ENCODE measurements at regions not wholly inside any gene's neighbourhood (a gene's known extent, or its start where the extent isn't known, plus 50 kb on each side); places are given as distances from the start of the nearest gene placed in this dataset.

DNA sequence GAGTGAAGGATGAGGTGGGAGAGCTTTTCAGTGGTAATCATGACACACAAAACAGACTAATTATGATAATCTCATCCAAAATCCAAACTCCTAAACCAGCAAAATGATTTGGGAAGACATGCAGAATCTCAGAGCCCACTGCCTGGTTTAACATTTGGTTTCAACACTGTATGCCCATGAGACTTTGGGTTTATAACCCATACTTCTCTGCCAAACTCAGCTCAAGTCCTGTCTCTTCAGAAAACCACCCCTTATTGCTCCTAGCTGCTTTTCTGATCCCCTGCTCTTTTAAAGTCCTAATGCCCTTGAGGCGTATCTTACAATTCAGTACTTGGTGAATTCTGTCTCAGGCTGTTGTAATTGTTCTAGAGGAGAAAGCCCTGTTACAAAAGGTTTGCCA, 593.0 kb upstream of the ID2 start:
- DNase-seq (ENCODE audit: extremely low spot score, unreplicated experiment): no peak
- H3K36me3 Mint-ChIP-seq (ENCODE audit: unreplicated experiment): no peaks in the 10 kb centered on the region
- H3K4me3 Mint-ChIP-seq (ENCODE audit: unreplicated experiment): no peak overlapping the region
- H3K9me3 Mint-ChIP-seq (ENCODE audit: unreplicated experiment): no peaks in the 10 kb centered on the region
- peaks cover 14% of the 10 kb centered on the region for H3K4me1 Mint-ChIP-seq (ENCODE audit: unreplicated experiment)
- no peak overlapping the region for H3K27ac Mint-ChIP-seq (ENCODE audit: unreplicated experiment)
- no peaks in the 10 kb centered on the region for H3K27me3 Mint-ChIP-seq (ENCODE audit: unreplicated experiment)
- TF ChIP-seq, protein P1, sequence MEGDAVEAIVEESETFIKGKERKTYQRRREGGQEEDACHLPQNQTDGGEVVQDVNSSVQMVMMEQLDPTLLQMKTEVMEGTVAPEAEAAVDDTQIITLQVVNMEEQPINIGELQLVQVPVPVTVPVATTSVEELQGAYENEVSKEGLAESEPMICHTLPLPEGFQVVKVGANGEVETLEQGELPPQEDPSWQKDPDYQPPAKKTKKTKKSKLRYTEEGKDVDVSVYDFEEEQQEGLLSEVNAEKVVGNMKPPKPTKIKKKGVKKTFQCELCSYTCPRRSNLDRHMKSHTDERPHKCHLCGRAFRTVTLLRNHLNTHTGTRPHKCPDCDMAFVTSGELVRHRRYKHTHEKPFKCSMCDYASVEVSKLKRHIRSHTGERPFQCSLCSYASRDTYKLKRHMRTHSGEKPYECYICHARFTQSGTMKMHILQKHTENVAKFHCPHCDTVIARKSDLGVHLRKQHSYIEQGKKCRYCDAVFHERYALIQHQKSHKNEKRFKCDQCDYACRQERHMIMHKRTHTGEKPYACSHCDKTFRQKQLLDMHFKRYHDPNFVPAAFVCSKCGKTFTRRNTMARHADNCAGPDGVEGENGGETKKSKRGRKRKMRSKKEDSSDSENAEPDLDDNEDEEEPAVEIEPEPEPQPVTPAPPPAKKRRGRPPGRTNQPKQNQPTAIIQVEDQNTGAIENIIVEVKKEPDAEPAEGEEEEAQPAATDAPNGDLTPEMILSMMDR (IDR thresholded peaks at IDR 0.05): no peak

DNA sequence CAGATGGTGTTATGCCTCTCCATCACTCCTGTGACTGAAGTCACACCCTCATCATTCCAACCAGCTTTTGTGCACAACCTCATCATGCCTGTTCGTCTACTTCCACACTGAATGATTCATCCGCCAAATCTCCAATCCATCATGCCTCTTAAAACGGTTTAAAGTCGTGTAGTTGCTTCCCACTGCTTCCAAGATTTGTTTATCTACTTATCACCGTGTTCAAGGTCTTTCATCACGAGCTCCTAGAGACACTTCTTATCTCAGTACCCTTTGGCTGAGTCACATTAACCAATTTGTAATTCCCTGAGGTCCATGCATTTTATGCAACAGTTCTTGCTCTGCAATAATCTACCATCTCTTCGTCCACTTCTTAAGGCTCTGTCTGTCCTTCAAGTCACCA, 592.3 kb upstream of the ID2 start:
- Mint-ChIP-seq H3K9me3 (ENCODE audit: unreplicated experiment) (no peaks in the 10 kb centered on the region), H3K4me3 (ENCODE audit: unreplicated experiment) (no peak overlapping the region), H3K27me3 (ENCODE audit: unreplicated experiment) (no peaks in the 10 kb centered on the region), H3K27ac (ENCODE audit: unreplicated experiment) (no peak overlapping the region), H3K36me3 (ENCODE audit: unreplicated experiment) (no peaks in the 10 kb centered on the region), H3K4me1 (ENCODE audit: unreplicated experiment) (peaks cover 14% of the 10 kb centered on the region)
- DNase-seq (ENCODE audit: extremely low spot score, unreplicated experiment): no peak
- TF ChIP-seq, protein P1 (IDR thresholded peaks at IDR 0.05): no peak

DNA sequence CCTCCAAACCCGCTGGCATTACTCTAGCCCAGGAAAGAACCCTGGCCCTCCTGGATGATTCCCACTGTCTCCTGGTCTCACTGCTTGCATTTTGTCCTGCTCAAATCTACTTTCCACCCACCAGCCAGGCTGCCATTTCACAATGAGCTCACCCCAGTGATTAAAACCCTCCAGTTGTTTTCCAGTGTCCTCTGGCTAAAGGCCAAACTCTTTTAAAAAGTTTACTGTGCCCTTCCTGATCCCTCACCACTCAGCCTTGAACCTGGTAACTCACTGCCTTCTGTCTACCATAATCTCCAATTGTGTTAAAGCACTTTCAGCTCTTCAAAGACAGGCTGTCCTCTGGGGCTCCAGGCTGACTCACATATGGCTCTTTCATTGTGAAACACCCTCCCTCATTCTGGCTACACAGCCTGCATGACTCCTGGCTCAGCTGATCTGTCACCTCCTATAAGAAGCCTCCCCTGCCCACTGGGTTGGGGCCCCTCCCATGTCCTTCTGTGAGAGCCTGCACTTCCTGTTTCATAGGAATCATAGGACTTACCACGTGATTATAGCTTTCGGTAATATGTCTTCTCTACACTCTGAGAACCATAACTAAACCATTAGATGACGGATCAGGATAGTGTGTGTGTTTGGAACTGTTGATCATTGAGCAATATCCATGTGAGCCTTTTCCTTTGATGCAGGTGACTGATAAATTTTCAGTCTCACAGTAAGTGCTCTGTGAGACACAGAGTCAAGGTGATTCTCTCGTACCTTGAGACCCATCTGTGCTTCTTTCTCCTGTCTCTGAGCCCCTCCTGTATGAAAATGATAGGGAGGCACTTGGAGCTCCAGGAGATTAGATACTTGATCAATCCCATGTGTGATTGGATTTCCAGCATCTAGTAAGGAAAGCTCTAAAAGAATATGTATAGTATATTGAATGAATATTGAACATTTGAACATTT, 590.8 kb upstream of the ID2 start:
- peaks cover 14% of the 10 kb centered on the region for H3K4me1 Mint-ChIP-seq (ENCODE audit: unreplicated experiment)
- H3K4me3 Mint-ChIP-seq (ENCODE audit: unreplicated experiment): no peak overlapping the region
- H3K9me3 Mint-ChIP-seq (ENCODE audit: unreplicated experiment): no peaks in the 10 kb centered on the region
- H3K27ac Mint-ChIP-seq (ENCODE audit: unreplicated experiment): no peak overlapping the region
- H3K36me3 Mint-ChIP-seq (ENCODE audit: unreplicated experiment): no peaks in the 10 kb centered on the region
- TF ChIP-seq, protein P1 (IDR thresholded peaks at IDR 0.05): no peak
- no peak for DNase-seq (ENCODE audit: extremely low spot score, unreplicated experiment)
- no peaks in the 10 kb centered on the region for H3K27me3 Mint-ChIP-seq (ENCODE audit: unreplicated experiment)

DNA sequence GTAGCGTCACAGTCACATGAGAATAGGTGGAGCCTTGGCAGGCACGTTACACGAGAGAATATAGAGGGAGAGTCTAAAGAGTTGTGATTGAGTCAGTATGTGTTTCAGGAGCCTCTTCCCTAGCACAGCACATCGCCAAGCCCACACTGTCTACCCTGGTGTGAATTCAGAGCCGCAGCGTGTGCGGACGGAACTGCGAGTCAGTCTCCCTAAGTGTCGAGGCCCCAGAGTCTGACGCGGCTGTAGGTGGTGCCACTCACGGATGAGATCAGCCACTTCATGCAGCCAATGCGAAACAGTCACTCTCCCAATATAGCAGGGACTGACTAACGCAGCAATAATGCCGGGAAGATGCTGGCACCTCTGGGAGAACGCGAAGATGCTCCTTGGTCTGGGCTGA, 587.3 kb upstream of the ID2 start:
- Mint-ChIP-seq H3K27me3 (ENCODE audit: unreplicated experiment) (no peaks in the 10 kb centered on the region), H3K4me1 (ENCODE audit: unreplicated experiment) (no peaks in the 10 kb centered on the region), H3K9me3 (ENCODE audit: unreplicated experiment) (no peaks in the 10 kb centered on the region), H3K36me3 (ENCODE audit: unreplicated experiment) (no peaks in the 10 kb centered on the region), H3K4me3 (ENCODE audit: unreplicated experiment) (no peak overlapping the region), H3K27ac (ENCODE audit: unreplicated experiment) (no peak overlapping the region)
- TF ChIP-seq, protein P1 (IDR thresholded peaks at IDR 0.05): no peak
- DNase-seq (ENCODE audit: extremely low spot score, unreplicated experiment): no peak

DNA sequence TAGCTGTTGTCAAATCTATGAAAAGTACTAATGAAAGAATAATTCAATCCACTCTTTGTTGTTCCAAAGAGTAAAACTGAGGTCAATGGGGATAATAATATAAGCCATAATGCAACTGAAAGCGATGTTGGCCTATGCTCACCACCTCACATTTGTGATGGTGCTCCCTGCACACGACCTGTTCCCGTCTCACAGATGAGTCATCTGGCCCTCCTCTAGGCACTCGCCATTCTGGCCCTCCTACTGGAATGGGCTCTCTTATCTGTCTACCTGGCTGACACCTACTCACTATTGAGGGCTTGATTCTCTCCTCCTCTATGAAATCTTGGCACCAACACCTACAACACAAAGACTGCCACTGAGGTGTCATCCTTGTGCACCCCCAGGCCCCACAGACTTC, 585.9 kb upstream of the ID2 start:
- H3K27ac Mint-ChIP-seq (ENCODE audit: unreplicated experiment): no peak overlapping the region
- no peak overlapping the region for H3K4me3 Mint-ChIP-seq (ENCODE audit: unreplicated experiment)
- no peaks in the 10 kb centered on the region for H3K9me3 Mint-ChIP-seq (ENCODE audit: unreplicated experiment)
- no peaks in the 10 kb centered on the region for H3K4me1 Mint-ChIP-seq (ENCODE audit: unreplicated experiment)
- H3K36me3 Mint-ChIP-seq (ENCODE audit: unreplicated experiment): no peaks in the 10 kb centered on the region
- TF ChIP-seq, protein P1 (IDR thresholded peaks at IDR 0.05): no peak
- no peak for DNase-seq (ENCODE audit: extremely low spot score, unreplicated experiment)
- H3K27me3 Mint-ChIP-seq (ENCODE audit: unreplicated experiment): no peaks in the 10 kb centered on the region
